ENCODE measurements at regions not wholly inside any gene's neighbourhood (a gene's known extent, or its start where the extent isn't known, plus 50 kb on each side); places are given as distances from the start of the nearest gene placed in this dataset.
"Not testable (repeated sequence)": the region's sequence is repeated elsewhere in the genome, so short reads cannot be mapped to it uniquely, and the experiment has no call there.

DNA sequence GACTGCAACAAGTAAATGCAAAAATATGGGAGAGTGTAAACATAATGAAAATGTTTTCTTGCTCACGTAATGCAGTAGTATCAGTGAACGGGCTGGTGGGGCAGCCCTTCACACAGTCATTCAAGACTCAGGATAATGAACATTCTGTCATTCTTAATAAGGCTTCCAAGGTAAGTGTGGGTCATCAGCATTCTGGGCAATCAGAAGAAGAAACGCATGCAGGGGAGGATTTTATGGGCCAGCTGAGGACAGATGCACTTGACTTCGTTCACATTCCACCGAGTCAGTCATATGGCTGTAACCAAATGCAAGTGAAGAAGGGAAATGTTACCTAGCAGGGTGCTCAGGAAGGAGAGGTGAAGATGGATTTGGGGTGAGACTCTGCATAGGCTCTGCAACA is 68.0 kb upstream of the MAP9 start:
- Mint-ChIP-seq H3K4me3 (no peak overlapping the region), H3K4me1 (no peaks in the 10 kb centered on the region)
- CTCF ChIA-PET = interaction anchor here (1.1 kb wide), 1 partner anchor 342 kb away, joined by 3 read pairs; no protein-coding TSS in a partner anchor

GRCh38 chr4:155442267-155443105 is 65.7 kb upstream of the MAP9 start:
- peak; percentile 69 for DNase-seq

More for the DNA sequence above, 68.0 kb upstream of the MAP9 start:
- no peak overlapping the region for H3K27ac Mint-ChIP-seq
- H3K27me3 Mint-ChIP-seq = peaks cover 14% of the 10 kb centered on the region
- H3K36me3 Mint-ChIP-seq = no peaks in the 10 kb centered on the region
- H3K9me3 Mint-ChIP-seq = no peaks in the 10 kb centered on the region
- DNase-seq = no peak

GRCh38 chr4:155441475-155441874 is 64.7 kb upstream of the MAP9 start:
- Mint-ChIP-seq H3K36me3 (no peaks in the 10 kb centered on the region), H3K27ac (no peak overlapping the region), H3K4me1 (no peaks in the 10 kb centered on the region), H3K27me3 (peaks cover 14% of the 10 kb centered on the region), H3K4me3 (no peak overlapping the region), H3K9me3 (no peaks in the 10 kb centered on the region)
- no peak for DNase-seq
- CTCF ChIA-PET = interaction anchor here (0.7 to 1.5 kb wide), 2 partner anchors 346 to 510 kb away, joined by 3 to 5 read pairs; no protein-coding TSS in a partner anchor

More at GRCh38 chr4:155442267-155443105, 65.7 kb upstream of the MAP9 start:
- Mint-ChIP-seq H3K9me3 (no peaks in the 10 kb centered on the region), H3K4me3 (no peak overlapping the region), H3K36me3 (no peaks in the 10 kb centered on the region), H3K27ac (no peak overlapping the region), H3K27me3 (peaks cover 14% of the 10 kb centered on the region), H3K4me1 (no peaks in the 10 kb centered on the region)
- CTCF ChIA-PET = interaction anchor here (0.7 to 1.2 kb wide), 3 partner anchors 122 to 346 kb away, joined by 3 to 7 read pairs (median 3); no protein-coding TSS in a partner anchor

- peaks cover 14% of the 10 kb centered on the region for H3K27me3 Mint-ChIP-seq
- DNase-seq, H3K27ac Mint-ChIP-seq, H3K9me3 Mint-ChIP-seq, H3K4me3 Mint-ChIP-seq, H3K36me3 Mint-ChIP-seq, CTCF ChIA-PET, H3K4me1 Mint-ChIP-seq: not testable (repeated sequence)
Observed at GRCh38 chr4:155439760-155440159, 63.0 kb upstream of the MAP9 start.

- Mint-ChIP-seq H3K36me3 (no peaks in the 10 kb centered on the region), H3K4me3 (no peak overlapping the region), H3K27ac (no peak overlapping the region), H3K4me1 (no peaks in the 10 kb centered on the region), H3K9me3 (no peaks in the 10 kb centered on the region), H3K27me3 (no peaks in the 10 kb centered on the region)
- CTCF ChIA-PET = no interaction called here
- no peak for DNase-seq
Observed at GRCh38 chr4:155434904-155435303, 58.1 kb upstream of the MAP9 start.

DNA sequence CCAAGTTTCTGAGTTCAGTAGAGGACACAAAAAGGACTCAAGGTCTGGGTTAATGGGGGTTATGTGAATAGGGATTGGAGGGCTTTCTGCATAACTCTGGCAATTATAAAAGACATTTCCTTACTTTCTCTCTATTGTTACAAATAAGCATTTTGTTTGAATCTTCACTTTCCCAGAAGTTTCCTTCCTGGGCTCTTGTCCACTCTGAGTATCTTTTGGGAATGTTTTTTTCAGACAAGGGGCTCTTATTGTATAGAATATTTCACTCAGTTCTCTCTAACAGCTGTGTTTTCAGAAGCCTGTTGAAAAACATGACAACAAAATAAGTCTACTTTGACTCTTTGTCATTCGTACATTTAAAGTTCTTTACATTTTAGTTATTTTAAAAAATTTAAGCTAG is 57.6 kb upstream of the MAP9 start:
- H3K27ac Mint-ChIP-seq = no peak overlapping the region
- no peak overlapping the region for H3K4me3 Mint-ChIP-seq
- H3K9me3 Mint-ChIP-seq = no peaks in the 10 kb centered on the region
- no peak for DNase-seq
- H3K4me1 Mint-ChIP-seq = no peaks in the 10 kb centered on the region
- CTCF ChIA-PET = no interaction called here
- H3K36me3 Mint-ChIP-seq = no peaks in the 10 kb centered on the region
- no peaks in the 10 kb centered on the region for H3K27me3 Mint-ChIP-seq

DNA sequence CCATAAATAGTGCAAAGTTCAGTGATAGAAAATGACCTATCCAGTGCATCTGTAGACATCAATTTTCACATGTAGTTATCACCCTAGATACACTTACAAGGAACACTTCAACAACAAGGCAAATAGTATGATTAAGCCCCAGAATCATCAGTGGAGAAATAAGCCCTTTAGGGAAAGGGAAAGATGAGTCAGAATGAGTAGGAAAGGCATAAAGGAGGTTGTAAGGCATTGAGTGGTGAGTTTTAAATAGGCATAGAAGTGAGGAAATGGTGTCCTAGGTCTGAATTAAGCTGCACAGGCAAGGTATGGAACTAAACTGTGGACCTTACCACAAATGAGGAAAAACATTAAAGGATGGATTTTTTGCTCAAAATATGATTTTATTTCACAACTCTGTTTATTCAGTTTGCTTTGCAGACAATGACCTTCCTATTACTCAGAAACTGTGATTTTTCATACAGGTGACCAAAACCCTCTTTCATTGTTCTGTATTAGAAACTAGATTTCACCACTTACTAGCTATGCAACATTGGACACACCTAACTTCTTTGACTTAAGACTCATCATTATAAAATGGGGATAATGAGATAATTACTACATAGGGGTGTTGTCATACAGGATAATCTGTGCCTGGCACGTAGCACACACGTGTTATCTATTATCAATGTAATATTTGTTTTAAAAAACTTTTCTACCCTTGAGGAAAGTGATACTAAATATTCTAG is 57.0 kb upstream of the MAP9 start:
- no peak for DNase-seq
- CTCF ChIA-PET = no interaction called here
- Mint-ChIP-seq H3K36me3 (no peaks in the 10 kb centered on the region), H3K27ac (no peak overlapping the region), H3K4me1 (no peaks in the 10 kb centered on the region), H3K4me3 (no peak overlapping the region), H3K27me3 (no peaks in the 10 kb centered on the region), H3K9me3 (no peaks in the 10 kb centered on the region)

DNA sequence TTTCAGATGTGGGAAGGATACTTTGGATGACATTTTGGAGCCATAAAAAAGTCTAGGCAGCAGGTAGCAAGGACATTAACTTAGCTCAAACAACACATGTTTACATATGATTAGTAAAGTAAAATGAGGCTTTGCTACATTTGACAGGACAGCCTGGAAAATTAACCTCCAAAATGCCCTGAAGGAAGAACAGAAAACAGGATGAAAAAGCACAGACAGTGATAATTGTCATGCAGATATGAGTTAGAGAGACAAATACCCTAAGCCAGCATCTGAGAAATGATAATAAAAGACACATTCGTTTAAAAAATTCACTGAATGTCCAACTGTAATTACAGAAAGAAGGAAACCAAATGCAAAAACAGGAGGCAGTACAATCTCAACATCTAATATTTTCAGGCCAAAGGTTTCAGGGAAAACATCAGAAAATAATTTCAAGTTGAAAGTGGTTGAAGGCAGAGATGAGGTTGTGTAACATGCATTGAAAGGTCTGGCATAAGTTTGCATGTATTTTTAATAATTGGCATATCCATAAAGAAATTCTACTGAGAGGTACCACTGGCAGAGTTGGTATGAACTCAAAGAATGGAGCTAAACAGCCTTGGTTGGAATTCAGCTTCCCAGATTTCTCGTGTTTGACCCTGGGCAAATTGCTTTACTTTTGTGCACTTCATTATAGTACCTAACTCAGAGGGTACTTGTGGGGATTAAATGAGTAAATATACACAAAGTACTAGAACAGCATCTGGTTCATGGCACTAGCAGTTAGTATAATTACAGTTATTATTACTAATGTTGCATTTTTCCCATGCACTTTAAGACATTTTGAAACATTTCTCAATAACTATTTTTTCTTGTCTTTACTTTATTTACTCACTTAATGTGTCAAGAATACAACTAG is 54.4 kb upstream of the MAP9 start:
- H3K27ac Mint-ChIP-seq = no peak overlapping the region
- CTCF ChIA-PET = interaction anchor here (0.8 kb wide), 1 partner anchor 12 kb away, joined by 3 read pairs; no protein-coding TSS in a partner anchor
- no peaks in the 10 kb centered on the region for H3K4me1 Mint-ChIP-seq
- H3K9me3 Mint-ChIP-seq = peaks cover 4% of the 10 kb centered on the region
- no peak for DNase-seq
- H3K4me3 Mint-ChIP-seq = no peak overlapping the region
- H3K36me3 Mint-ChIP-seq = no peaks in the 10 kb centered on the region
- no peaks in the 10 kb centered on the region for H3K27me3 Mint-ChIP-seq

DNA sequence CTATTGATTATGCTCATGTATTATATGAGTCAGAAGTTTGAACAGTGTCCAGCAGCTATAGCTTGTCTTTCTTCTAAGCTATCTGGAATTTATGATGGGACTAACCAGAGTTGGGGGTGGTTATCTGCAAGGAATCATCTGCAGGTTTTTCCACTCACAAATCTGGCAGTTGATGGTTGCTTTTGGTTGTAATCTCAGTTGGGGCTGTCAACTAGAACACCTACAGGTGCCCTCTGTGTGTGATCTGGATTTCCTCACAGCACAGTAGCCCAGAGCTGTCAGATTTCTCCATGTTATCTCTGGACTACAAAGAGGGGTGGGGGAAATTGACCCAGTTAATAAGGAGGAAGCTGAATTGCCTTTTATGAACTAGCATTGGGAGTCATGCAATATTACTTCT is 51.4 kb upstream of the MAP9 start:
- no peaks in the 10 kb centered on the region for H3K4me1 Mint-ChIP-seq
- H3K36me3 Mint-ChIP-seq = no peaks in the 10 kb centered on the region
- CTCF ChIA-PET = no interaction called here
- H3K4me3 Mint-ChIP-seq = no peak overlapping the region
- peaks cover 4% of the 10 kb centered on the region for H3K9me3 Mint-ChIP-seq
- no peak for DNase-seq
- H3K27me3 Mint-ChIP-seq = no peaks in the 10 kb centered on the region
- H3K27ac Mint-ChIP-seq = no peak overlapping the region

DNA sequence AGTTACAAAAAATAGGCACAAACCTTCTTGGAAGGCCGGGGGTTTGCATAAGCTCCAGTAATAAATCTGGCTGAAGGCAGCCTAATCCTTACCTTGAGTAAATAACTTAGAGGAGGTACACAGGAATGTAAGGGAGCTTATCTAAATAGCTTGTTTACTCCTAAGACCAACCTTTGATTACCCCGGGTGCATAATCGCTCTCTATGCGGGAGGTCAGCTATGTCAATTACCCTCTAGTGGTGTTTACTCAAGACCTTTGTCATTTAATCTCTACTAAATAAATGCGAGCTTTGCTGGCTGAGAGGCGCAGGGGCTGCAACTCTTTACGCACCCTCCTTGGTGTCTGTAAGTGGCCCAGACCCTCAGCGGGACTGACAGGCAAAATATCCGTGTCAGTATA is 50.2 kb upstream of the MAP9 start:
- Mint-ChIP-seq H3K4me1 (no peaks in the 10 kb centered on the region), H3K36me3 (no peaks in the 10 kb centered on the region), H3K27ac (no peak overlapping the region), H3K9me3 (peaks cover 4% of the 10 kb centered on the region), H3K27me3 (no peaks in the 10 kb centered on the region), H3K4me3 (no peak overlapping the region)
- DNase-seq = no peak
- CTCF ChIA-PET = no interaction called here

All from activated naive CD4-positive, alpha-beta T cell treated with anti-CD3 and anti-CD28 coated beads, Interleukin-2, amount 10 ng/mL, durations not matched to agents 7 days and 5 days (primary cell).